ENCODE measurements at regions not wholly inside any gene's neighbourhood (a gene's known extent, or its start where the extent isn't known, plus 50 kb on each side); places are given as distances from the start of the nearest gene placed in this dataset.

DNA sequence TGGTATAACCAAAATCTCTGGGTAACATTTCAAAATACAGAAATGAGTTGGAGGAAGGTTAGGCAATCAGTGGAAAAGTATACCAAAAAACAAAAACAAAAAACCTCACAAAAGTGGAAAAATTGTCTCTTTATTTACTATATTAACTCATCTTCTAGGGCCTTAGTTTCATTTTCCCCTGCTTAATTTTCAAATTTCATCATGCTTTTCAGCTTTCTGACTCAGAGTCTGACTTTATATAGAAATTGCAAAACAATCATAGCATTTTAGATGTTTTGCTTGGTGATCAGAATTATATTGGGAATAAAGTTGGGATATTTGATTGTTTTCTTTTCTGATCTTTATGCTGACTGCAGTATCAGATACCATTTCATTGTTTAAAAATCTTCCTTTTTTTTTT, 257.0 kb upstream of the PRR16 start:
- Histone ChIP-seq H3K79me2 (ENCODE audit: insufficient read depth, low read length) (no peaks in the 10 kb centered on the region), H4K20me1 (ENCODE audit: insufficient read depth, low read length) (no peaks in the 10 kb centered on the region), H3K9ac (ENCODE audit: insufficient read depth, low read depth, low read length) (no peak overlapping the region), H3K4me2 (ENCODE audit: low read depth, low read length) (no peak overlapping the region), H3K4me1 (ENCODE audit: insufficient read depth, low read length) (no peaks in the 10 kb centered on the region), H3K4me3 (replicated peaks in 1 of 3; ENCODE audit: insufficient read depth in 1 of 3, low read depth in 2 of 3, low read length in 3 of 3) (no peak overlapping the region), H3K27ac (ENCODE audit: extremely low read length, insufficient read depth, low read length) (no peak overlapping the region), H3K27me3 (ENCODE audit: control insufficient read depth in 1 of 2, insufficient read depth in 2 of 2, low read length in 2 of 2) (no peaks in the 10 kb centered on the region), H2AFZ (ENCODE audit: low read length) (no peak overlapping the region), H3K9me3 (ENCODE audit: low read length) (peaks cover 9% of the 10 kb centered on the region; the same call in 1 of the 2 replicates), H3K36me3 (replicated peaks in 1 of 2; ENCODE audit: control insufficient read depth in 1 of 2, insufficient read depth in 2 of 2, low read length in 2 of 2) (no peaks in the 10 kb centered on the region)
- TF ChIP-seq, protein P1, sequence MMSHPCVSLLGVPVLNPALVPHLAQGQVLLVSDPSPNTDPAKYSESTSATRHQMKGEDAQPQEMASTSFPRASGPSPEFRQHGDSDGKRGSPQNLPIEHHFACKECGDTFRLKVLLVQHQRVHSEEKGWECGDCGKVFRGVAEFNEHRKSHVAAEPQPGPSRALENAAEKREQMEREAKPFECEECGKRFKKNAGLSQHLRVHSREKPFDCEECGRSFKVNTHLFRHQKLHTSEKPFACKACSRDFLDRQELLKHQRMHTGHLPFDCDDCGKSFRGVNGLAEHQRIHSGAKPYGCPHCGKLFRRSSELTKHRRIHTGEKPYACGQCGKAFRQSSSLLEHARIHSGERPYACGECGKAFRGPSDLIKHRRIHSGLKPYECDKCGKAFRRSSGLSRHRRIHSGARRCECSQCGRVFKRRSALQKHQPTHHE (CRISPR knock-in tag; IDR thresholded peaks at IDR 0.05; ENCODE audit: borderline replicate concordance): no peak
- TF ChIP-seq FOXA1 (IDR thresholded peaks at IDR 0.05) (no peak), FOXA1 (CRISPR knock-in tag; IDR thresholded peaks at IDR 0.05) (no peak), ZNF83 (CRISPR knock-in tag; IDR thresholded peaks at IDR 0.05; ENCODE audit: borderline replicate concordance) (no peak), ZFX (CRISPR knock-in tag; IDR thresholded peaks at IDR 0.05; ENCODE audit: low read depth) (no peak), RBFOX2 (IDR thresholded peaks at IDR 0.05; ENCODE audit: low read depth, low read length) (no peak), POLR2A (IDR thresholded peaks at IDR 0.05; ENCODE audit: insufficient read depth in 1 of 2, low read depth in 2 of 2, low read length in 2 of 2) (no peak)
- TF ChIP-seq, protein P2, sequence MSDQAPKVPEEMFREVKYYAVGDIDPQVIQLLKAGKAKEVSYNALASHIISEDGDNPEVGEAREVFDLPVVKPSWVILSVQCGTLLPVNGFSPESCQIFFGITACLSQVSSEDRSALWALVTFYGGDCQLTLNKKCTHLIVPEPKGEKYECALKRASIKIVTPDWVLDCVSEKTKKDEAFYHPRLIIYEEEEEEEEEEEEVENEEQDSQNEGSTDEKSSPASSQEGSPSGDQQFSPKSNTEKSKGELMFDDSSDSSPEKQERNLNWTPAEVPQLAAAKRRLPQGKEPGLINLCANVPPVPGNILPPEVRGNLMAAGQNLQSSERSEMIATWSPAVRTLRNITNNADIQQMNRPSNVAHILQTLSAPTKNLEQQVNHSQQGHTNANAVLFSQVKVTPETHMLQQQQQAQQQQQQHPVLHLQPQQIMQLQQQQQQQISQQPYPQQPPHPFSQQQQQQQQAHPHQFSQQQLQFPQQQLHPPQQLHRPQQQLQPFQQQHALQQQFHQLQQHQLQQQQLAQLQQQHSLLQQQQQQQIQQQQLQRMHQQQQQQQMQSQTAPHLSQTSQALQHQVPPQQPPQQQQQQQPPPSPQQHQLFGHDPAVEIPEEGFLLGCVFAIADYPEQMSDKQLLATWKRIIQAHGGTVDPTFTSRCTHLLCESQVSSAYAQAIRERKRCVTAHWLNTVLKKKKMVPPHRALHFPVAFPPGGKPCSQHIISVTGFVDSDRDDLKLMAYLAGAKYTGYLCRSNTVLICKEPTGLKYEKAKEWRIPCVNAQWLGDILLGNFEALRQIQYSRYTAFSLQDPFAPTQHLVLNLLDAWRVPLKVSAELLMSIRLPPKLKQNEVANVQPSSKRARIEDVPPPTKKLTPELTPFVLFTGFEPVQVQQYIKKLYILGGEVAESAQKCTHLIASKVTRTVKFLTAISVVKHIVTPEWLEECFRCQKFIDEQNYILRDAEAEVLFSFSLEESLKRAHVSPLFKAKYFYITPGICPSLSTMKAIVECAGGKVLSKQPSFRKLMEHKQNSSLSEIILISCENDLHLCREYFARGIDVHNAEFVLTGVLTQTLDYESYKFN (CRISPR knock-in tag; conservative IDR thresholded peaks at IDR 0.05): no peak
- ChIA-PET POLR2A (no interaction called here), CTCF (ENCODE audit: low intra/inter-chr PET ratio, low total read pairs) (no interaction called here)
- ATAC-seq (no peak), DNase-seq (ENCODE audit: low spot score) (no peak), FAIRE-seq (no peak)
- intact Hi-C loops (cut with micrococcal nuclease; ENCODE audit: unreplicated experiment) (no loop called here), in situ Hi-C loops (cut with HindIII; ENCODE audit: extremely low pct_ligation_motif_present, low pct_unique_long_range_greater_than_20kb) (no loop called here)
- BruUV-seq (replicated peaks): no TSS peak

Data from HepG2 (cell line).